ENCODE measurements at regions not wholly inside any gene's neighbourhood (a gene's known extent, or its start where the extent isn't known, plus 50 kb on each side); places are given as distances from the start of the nearest gene placed in this dataset.

GRCh38 chr12:94074216-94074979 lies 74.0 kb upstream of the PLXNC1 start:
- TF ChIP-seq CTCF (conservative IDR thresholded peaks at IDR 0.05; ENCODE audit: low read length) (no peak), EZH2phosphoT487 (IDR thresholded peaks at IDR 0.05; ENCODE audit: borderline replicate concordance) (no peak)

Data from Loucy (cell line).